PC-3 (cell line): ENCODE measurements at regions not wholly inside any gene's neighbourhood (a gene's known extent, or its start where the extent isn't known, plus 50 kb on each side); places are given as distances from the start of the nearest gene placed in this dataset.

Experiments used
- CTCF ChIP-seq: fragments of 300-600 bp; sonication (generic); conservative IDR thresholded peaks from 2 replicates; pipeline ENCODE4 v1.5.1; 2017; ENCODE audit warnings: antibody characterized with exemption, low read depth, mild to moderate bottlenecking, low read length
- EZH2 ChIP-seq: fragments of 300-600 bp; sonication (generic); IDR thresholded peaks from one replicate; pipeline ENCODE4 v1.6.1; 2017; ENCODE audit warnings: antibody characterized with exemption, mild to moderate bottlenecking, low read length; ENCODE audit not compliant: unreplicated experiment

GRCh38 chr11:109822436-109823102, 270.6 kb upstream of the ZC3H12C start:
- no peak for TF ChIP-seq CTCF
- no peak for TF ChIP-seq EZH2
